ENCODE measurements at regions not wholly inside any gene's neighbourhood (a gene's known extent, or its start where the extent isn't known, plus 50 kb on each side); places are given as distances from the start of the nearest gene placed in this dataset.

- ChIA-PET CTCF (no interaction called here), POLR2A (no interaction called here)
- H3K4me1 Mint-ChIP-seq (ENCODE audit: low read depth) = no peaks in the 10 kb centered on the region
- Histone ChIP-seq H3K4me3 (ENCODE audit: low read length) (no peak overlapping the region), H3K36me3 (ENCODE audit: insufficient read depth, low read length) (no peaks in the 10 kb centered on the region), H3K4me1 (ENCODE audit: insufficient read depth, low read length) (no peaks in the 10 kb centered on the region), H3K9me3 (ENCODE audit: control insufficient read depth in 1 of 2, insufficient read depth in 1 of 2, low read length in 2 of 2) (peaks cover 0 to 15% of the 10 kb centered on the region in 2 experiments), H3K27me3 (ENCODE audit: control insufficient read depth in 1 of 2, insufficient read depth in 2 of 2, low read length in 2 of 2) (no peaks in the 10 kb centered on the region), H3K27ac (ENCODE audit: low read depth in 1 of 2, low read length in 2 of 2) (no peak overlapping the region)
- DNase-seq = no peak
- H3K27ac Mint-ChIP-seq = no peak overlapping the region
- intact Hi-C loops (cut with DNase I, micrococcal nuclease) = no loop called here
- peaks cover 2% of the 10 kb centered on the region for H3K9me3 Mint-ChIP-seq
- TF ChIP-seq, protein P1, sequence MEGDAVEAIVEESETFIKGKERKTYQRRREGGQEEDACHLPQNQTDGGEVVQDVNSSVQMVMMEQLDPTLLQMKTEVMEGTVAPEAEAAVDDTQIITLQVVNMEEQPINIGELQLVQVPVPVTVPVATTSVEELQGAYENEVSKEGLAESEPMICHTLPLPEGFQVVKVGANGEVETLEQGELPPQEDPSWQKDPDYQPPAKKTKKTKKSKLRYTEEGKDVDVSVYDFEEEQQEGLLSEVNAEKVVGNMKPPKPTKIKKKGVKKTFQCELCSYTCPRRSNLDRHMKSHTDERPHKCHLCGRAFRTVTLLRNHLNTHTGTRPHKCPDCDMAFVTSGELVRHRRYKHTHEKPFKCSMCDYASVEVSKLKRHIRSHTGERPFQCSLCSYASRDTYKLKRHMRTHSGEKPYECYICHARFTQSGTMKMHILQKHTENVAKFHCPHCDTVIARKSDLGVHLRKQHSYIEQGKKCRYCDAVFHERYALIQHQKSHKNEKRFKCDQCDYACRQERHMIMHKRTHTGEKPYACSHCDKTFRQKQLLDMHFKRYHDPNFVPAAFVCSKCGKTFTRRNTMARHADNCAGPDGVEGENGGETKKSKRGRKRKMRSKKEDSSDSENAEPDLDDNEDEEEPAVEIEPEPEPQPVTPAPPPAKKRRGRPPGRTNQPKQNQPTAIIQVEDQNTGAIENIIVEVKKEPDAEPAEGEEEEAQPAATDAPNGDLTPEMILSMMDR (IDR thresholded peaks at IDR 0.05) = no peak
- no peak for ATAC-seq (ENCODE audit: poor library complexity)
- H3K36me3 Mint-ChIP-seq (ENCODE audit: low read depth) = no peaks in the 10 kb centered on the region
- no peak overlapping the region for H3K4me3 Mint-ChIP-seq
- no peaks in the 10 kb centered on the region for H3K27me3 Mint-ChIP-seq
Measured at GRCh38 chr12:87329076-87329863, 699.9 kb downstream of the C12orf50 start.

DNA sequence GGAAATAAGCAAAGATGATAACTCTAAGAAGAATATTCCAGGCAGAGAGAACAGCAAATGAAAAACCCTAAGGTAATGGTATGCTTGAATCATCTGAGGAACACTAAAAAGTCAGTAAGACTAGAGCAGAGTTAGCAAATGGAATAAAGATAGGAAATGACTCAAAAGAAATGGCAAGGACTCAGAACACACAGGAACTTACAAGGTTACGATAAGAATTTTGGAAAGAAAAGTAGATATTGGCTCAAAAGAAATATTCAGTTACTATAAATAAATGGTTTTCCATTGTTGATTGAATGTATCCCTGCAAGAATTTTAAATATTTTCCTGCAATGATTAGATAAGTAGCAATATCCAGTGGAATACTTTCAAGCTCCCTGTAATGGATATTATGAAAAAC, 705.8 kb downstream of the C12orf50 start:
- ATAC-seq (ENCODE audit: poor library complexity) (no peak), DNase-seq (no peak)
- Histone ChIP-seq H3K36me3 (ENCODE audit: insufficient read depth, low read length) (no peaks in the 10 kb centered on the region), H3K27me3 (ENCODE audit: control insufficient read depth in 1 of 2, insufficient read depth in 2 of 2, low read length in 2 of 2) (no peaks in the 10 kb centered on the region), H3K9me3 (ENCODE audit: control insufficient read depth in 1 of 2, insufficient read depth in 1 of 2, low read length in 2 of 2) (no peaks in the 10 kb centered on the region), H3K27ac (ENCODE audit: low read depth in 1 of 2, low read length in 2 of 2) (no peak overlapping the region), H3K4me1 (ENCODE audit: insufficient read depth, low read length) (no peaks in the 10 kb centered on the region), H3K4me3 (ENCODE audit: low read length) (no peak overlapping the region)
- H3K4me3 Mint-ChIP-seq = no peak overlapping the region
- TF ChIP-seq, protein P1 (IDR thresholded peaks at IDR 0.05) = no peak
- POLR2A ChIA-PET = no interaction called here
- CTCF ChIA-PET = no interaction called here
- intact Hi-C loops (cut with DNase I, micrococcal nuclease) = no loop called here
- H3K9me3 Mint-ChIP-seq = peaks cover 5% of the 10 kb centered on the region
- H3K36me3 Mint-ChIP-seq (ENCODE audit: low read depth) = no peaks in the 10 kb centered on the region
- no peaks in the 10 kb centered on the region for H3K27me3 Mint-ChIP-seq
- no peak overlapping the region for H3K27ac Mint-ChIP-seq
- H3K4me1 Mint-ChIP-seq (ENCODE audit: low read depth) = no peaks in the 10 kb centered on the region

GRCh38 chr12:87320724-87321123, 708.5 kb downstream of the C12orf50 start:
- Histone ChIP-seq H3K4me1 (ENCODE audit: insufficient read depth, low read length) (no peaks in the 10 kb centered on the region), H3K27ac (ENCODE audit: low read depth in 1 of 2, low read length in 2 of 2) (no peak overlapping the region), H3K4me3 (ENCODE audit: low read length) (no peak overlapping the region), H3K36me3 (ENCODE audit: insufficient read depth, low read length) (no peaks in the 10 kb centered on the region), H3K9me3 (ENCODE audit: control insufficient read depth in 1 of 2, insufficient read depth in 1 of 2, low read length in 2 of 2) (no peaks in the 10 kb centered on the region), H3K27me3 (ENCODE audit: control insufficient read depth in 1 of 2, insufficient read depth in 2 of 2, low read length in 2 of 2) (no peaks in the 10 kb centered on the region)
- no peak overlapping the region for H3K4me3 Mint-ChIP-seq
- ATAC-seq (ENCODE audit: poor library complexity) = no peak
- no peaks in the 10 kb centered on the region for H3K27me3 Mint-ChIP-seq
- CTCF ChIA-PET = no interaction called here
- DNase-seq = no peak
- no peaks in the 10 kb centered on the region for H3K4me1 Mint-ChIP-seq (ENCODE audit: low read depth)
- H3K27ac Mint-ChIP-seq = no peak overlapping the region
- POLR2A ChIA-PET = no interaction called here
- intact Hi-C loops (cut with DNase I, micrococcal nuclease) = no loop called here
- no peaks in the 10 kb centered on the region for H3K36me3 Mint-ChIP-seq (ENCODE audit: low read depth)
- TF ChIP-seq, protein P1 (IDR thresholded peaks at IDR 0.05) = no peak
- peaks cover 3% of the 10 kb centered on the region for H3K9me3 Mint-ChIP-seq

Measured in CD4-positive, alpha-beta T cell (primary cell).